HCT116 (cell line): ENCODE measurements at regions not wholly inside any gene's neighbourhood (a gene's known extent, or its start where the extent isn't known, plus 50 kb on each side); places are given as distances from the start of the nearest gene placed in this dataset.

Source experiments
- ATAC-seq: fragments of 200-7000 bp; cut with Tn5 transposase; 2 replicates; pipeline ENCODE4 v1.9.1; 2020; ENCODE audit warnings: mild to moderate bottlenecking, moderate library complexity
- BruUV-seq: library from RNA; stranded (reverse); fragments of 400-500 nt; replicated peaks from 2 replicates; lab custom pipeline; 2021; lab: Mats Ljungman, UMichigan
- CTCF ChIA-PET: fragments of 300-600 bp; sonication (Branson Sonifier 250); formaldehyde crosslinking; loops from one replicate; lab custom pipeline; 2021; ENCODE audit warnings: antibody characterized with exemption; lab: Charles Lee
- POLR2A ChIA-PET: fragments of 300-600, 350-600 bp; sonication (Branson Sonifier 250); formaldehyde crosslinking; loops from one replicate; lab custom pipeline; 2021; ENCODE audit warnings: antibody characterized with exemption; lab: Charles Lee
- RAD21 ChIA-PET, 2 experiments: fragments of 300-600 bp; sonication (Branson Sonifier 250); formaldehyde crosslinking; loops; one replicate each; lab custom pipeline; 2023; ENCODE audit warnings: low total read pairs in 2 of 2; ENCODE audit not compliant: uncharacterized antibody in 2 of 2, unreplicated experiment in 2 of 2, low non-redundant PET in 1 of 2; lab: Charles Lee
- DNase-seq: peaks from one replicate; pipeline ENCODE4 v3.0.0-alpha.2; 2010; ENCODE audit warnings: low read depth, low spot score
- H2AFZ ChIP-seq: fragments of 200-600 bp; shearing (Covaris generic), sonication (generic); 2 replicates; pipeline ENCODE4 v1.6.1; 2017; ENCODE audit warnings: low read depth, mixed run types, mixed read lengths, antibody characterized with exemption, low read length; ENCODE audit not compliant: poor library complexity, severe bottlenecking
- H3K27ac ChIP-seq: 2 replicates; pipeline ENCODE4 v1.5.1; 2012; ENCODE audit warnings: low read depth, low read length
- H3K27me3 ChIP-seq: fragments of 200-600 bp; sonication (generic); 2 replicates; pipeline ENCODE4 v1.6.1; 2016; ENCODE audit warnings: mixed run types, low read length, mixed read lengths; ENCODE audit not compliant: insufficient read depth
- H3K36me3 ChIP-seq, 2 experiments: fragments of 200-500 bp in 1 of 2; fragments of 200-600 bp in 1 of 2; sonication (Bioruptor generic) in 1 of 2; sonication (generic) in 1 of 2; 2 replicates each; pipeline versions ENCODE4 v1.5.1 to v1.6.1; 2014 to 2016; ENCODE audit warnings: low read length in 2 of 2, inconsistent platforms in 1 of 2, mixed read lengths in 1 of 2, mixed run types in 1 of 2; ENCODE audit not compliant: insufficient read depth in 2 of 2, control insufficient read depth in 1 of 2
- H3K4me1 ChIP-seq, 2 experiments: fragments of 200-600 bp in 1 of 2; sonication (generic) in 1 of 2; 2 replicates each; pipeline versions ENCODE4 v1.5.1 to v1.6.1; 2012 to 2017; ENCODE audit warnings: low read length in 2 of 2, inconsistent platforms in 1 of 2, mild to moderate bottlenecking in 1 of 2, mixed read lengths in 1 of 2, mixed run types in 1 of 2, moderate library complexity in 1 of 2; ENCODE audit not compliant: insufficient read depth in 2 of 2, control insufficient read depth in 1 of 2
- H3K4me2 ChIP-seq: fragments of 200-600 bp; sonication (generic); 2 replicates; pipeline ENCODE4 v1.6.1; 2017; ENCODE audit warnings: mixed run types, low read length, mixed read lengths
- H3K4me3 ChIP-seq, 2 experiments: fragments of 200-600 bp in 1 of 2; sonication (generic) in 1 of 2; replicated peaks in 1 of 2; 2 replicates each; pipeline ENCODE4 v1.5.1; 2011 to 2016; ENCODE audit warnings: low read length in 2 of 2, control low read depth in 1 of 2, low read depth in 1 of 2, mild to moderate bottlenecking in 1 of 2, mixed read lengths in 1 of 2, mixed run types in 1 of 2
- H3K79me2 ChIP-seq: fragments of 200-600 bp; sonication (generic); 2 replicates; pipeline ENCODE4 v1.6.1; 2017; ENCODE audit warnings: mild to moderate bottlenecking, mixed run types, low read length, moderate library complexity, mixed read lengths; ENCODE audit not compliant: insufficient read depth
- H3K9ac ChIP-seq: fragments of 200-600 bp; sonication (generic); 2 replicates; pipeline ENCODE4 v1.6.1; 2016; ENCODE audit warnings: low read length, mixed read lengths
- H3K9me2 ChIP-seq: fragments of 200-600 bp; sonication (generic), shearing (Covaris generic); 2 replicates; pipeline ENCODE4 v1.6.1; 2017; ENCODE audit warnings: mixed run types, mild to moderate bottlenecking, moderate library complexity; ENCODE audit not compliant: insufficient read depth
- H3K9me3 ChIP-seq, 2 experiments: fragments of 200-500 bp in 1 of 2; fragments of 200-600 bp in 1 of 2; sonication (Bioruptor generic) in 1 of 2; sonication (generic) in 1 of 2; 2 replicates each; pipeline ENCODE4 v1.6.1; 2014 to 2017; ENCODE audit warnings: low read length in 2 of 2, mixed read lengths in 2 of 2, inconsistent platforms in 1 of 2, low read depth in 1 of 2, mild to moderate bottlenecking in 1 of 2, mixed run types in 1 of 2, moderate library complexity in 1 of 2; ENCODE audit not compliant: control insufficient read depth in 1 of 2, insufficient read depth in 1 of 2
- H4K20me1 ChIP-seq: fragments of 200-600 bp; sonication (generic), shearing (Covaris generic); 2 replicates; pipeline ENCODE4 v1.6.1; 2017; ENCODE audit warnings: mixed run types, mild to moderate bottlenecking, moderate library complexity; ENCODE audit not compliant: insufficient read depth
- ATF3 ChIP-seq: IDR thresholded peaks from 2 replicates; pipeline ENCODE4 v1.6.1; 2012
- CTCF ChIP-seq, 3 experiments: fragments of 200-600 bp in 1 of 3; sonication (generic) in 1 of 3; IDR thresholded peaks in 2 of 3; conservative IDR thresholded peaks in 1 of 3; 2 replicates each; pipeline ENCODE4 v1.5.1; 2012 to 2017; ENCODE audit warnings: low read depth in 2 of 3, low read length in 2 of 3, antibody characterized with exemption in 1 of 3, borderline replicate concordance in 1 of 3, control low read depth in 1 of 3, mild to moderate bottlenecking in 1 of 3, mixed read lengths in 1 of 3, mixed run types in 1 of 3, moderate library complexity in 1 of 3; ENCODE audit not compliant: insufficient read depth in 1 of 3
- ELF1 ChIP-seq: IDR thresholded peaks from 2 replicates; pipeline ENCODE4 v1.6.1; 2012; ENCODE audit warnings: low read depth, borderline replicate concordance
- FOSL1 ChIP-seq: IDR thresholded peaks from 2 replicates; pipeline ENCODE4 v1.6.1; 2012; ENCODE audit warnings: low read depth
- JUND ChIP-seq: IDR thresholded peaks from 2 replicates; pipeline ENCODE4 v1.6.1; 2012
- MAX ChIP-seq: IDR thresholded peaks from 2 replicates; pipeline ENCODE4 v1.6.1; 2012
- POLR2A ChIP-seq: IDR thresholded peaks from 2 replicates; pipeline ENCODE4 v1.7.0; 2011; ENCODE audit warnings: borderline replicate concordance; ENCODE audit not compliant: insufficient read depth, insufficient read length; ENCODE audit errors: extremely low read depth
- POLR2AphosphoS5 ChIP-seq: IDR thresholded peaks from 2 replicates; pipeline ENCODE4 v1.6.1; 2011; ENCODE audit warnings: mild to moderate bottlenecking, low read depth, low read length, moderate library complexity
- YY1 ChIP-seq: IDR thresholded peaks from 2 replicates; pipeline ENCODE4 v1.6.1; 2011; ENCODE audit warnings: low read length, low read depth, moderate library complexity, mild to moderate bottlenecking; ENCODE audit not compliant: insufficient replicate concordance; ENCODE audit errors: extremely low read depth
- ZFX ChIP-seq: fragments of 450-650 bp; IDR thresholded peaks from 2 replicates; pipeline ENCODE4 v1.6.1; 2017
- intact Hi-C: fragments of 100-400 bp; cut with micrococcal nuclease; formaldehyde crosslinking; loops from 2 replicates; pipeline ENCODE4 v1.10.0; 2022

DNA sequence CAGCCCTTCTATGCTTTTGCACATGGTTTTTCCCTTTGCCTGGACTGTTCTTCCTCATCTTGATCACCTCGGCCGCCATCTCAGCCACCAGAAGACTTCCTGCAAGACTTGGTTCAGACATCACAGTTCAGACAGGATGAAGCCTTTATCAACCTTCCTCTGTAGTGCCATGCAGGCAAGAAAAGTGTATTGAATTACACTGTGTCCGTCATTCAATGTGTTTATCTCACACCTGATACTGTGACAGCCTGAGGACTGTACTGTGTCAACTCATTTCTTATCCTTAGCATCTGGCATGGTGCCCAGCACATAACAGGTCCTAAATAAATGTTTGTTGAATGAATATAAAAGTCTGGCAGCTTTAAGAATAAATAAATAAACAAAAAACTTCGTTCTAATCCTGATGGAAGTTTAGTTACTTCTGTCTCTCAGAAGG lies 133.3 kb upstream of the MAN1A1 start:
- Histone ChIP-seq H3K4me3 (no peak overlapping the region), H3K4me2 (no peak overlapping the region), H3K27me3 (no peaks in the 10 kb centered on the region), H2AFZ (no peak overlapping the region), H3K9me3 (no peaks in the 10 kb centered on the region), H4K20me1 (no peaks in the 10 kb centered on the region), H3K9ac (no peak overlapping the region), H3K79me2 (no peaks in the 10 kb centered on the region), H3K36me3 (no peaks in the 10 kb centered on the region), H3K4me1 (peaks cover 17 to 21% of the 10 kb centered on the region in 2 experiments), H3K9me2 (no peaks in the 10 kb centered on the region), H3K27ac (no peak overlapping the region)
- no TSS peak for BruUV-seq
- no peak for TF ChIP-seq ELF1
- TF ChIP-seq FOSL1 = no peak
- no peak for TF ChIP-seq YY1
- TF ChIP-seq POLR2AphosphoS5 = no peak
- TF ChIP-seq MAX = no peak
- TF ChIP-seq ATF3 = no peak
- no peak for TF ChIP-seq ZFX
- no peak for TF ChIP-seq POLR2A
- TF ChIP-seq JUND = no peak
- TF ChIP-seq CTCF (IDR thresholded peaks at IDR 0.05 in 2 of 3, conservative IDR thresholded peaks at IDR 0.05 in 1 of 3; ENCODE audit: borderline replicate concordance in 1 of 3, insufficient read depth in 1 of 3, low read depth in 2 of 3, low read length in 2 of 3) = no peak
- ChIA-PET RAD21 (no interaction called here), POLR2A (no interaction called here), CTCF (no interaction called here)
- intact Hi-C loops = no loop called here
- DNase-seq = no peak
- ATAC-seq = no peak
